ENCODE measurements at regions not wholly inside any gene's neighbourhood (a gene's known extent, or its start where the extent isn't known, plus 50 kb on each side); places are given as distances from the start of the nearest gene placed in this dataset.

GRCh38 chr2:150561076-150561475 lies 73.6 kb upstream of the RND3 start:
- intact Hi-C loops (cut with micrococcal nuclease; ENCODE audit: unreplicated experiment): no loop called here
- no TSS peak for BruUV-seq (replicated peaks)
- TF ChIP-seq, protein P1, sequence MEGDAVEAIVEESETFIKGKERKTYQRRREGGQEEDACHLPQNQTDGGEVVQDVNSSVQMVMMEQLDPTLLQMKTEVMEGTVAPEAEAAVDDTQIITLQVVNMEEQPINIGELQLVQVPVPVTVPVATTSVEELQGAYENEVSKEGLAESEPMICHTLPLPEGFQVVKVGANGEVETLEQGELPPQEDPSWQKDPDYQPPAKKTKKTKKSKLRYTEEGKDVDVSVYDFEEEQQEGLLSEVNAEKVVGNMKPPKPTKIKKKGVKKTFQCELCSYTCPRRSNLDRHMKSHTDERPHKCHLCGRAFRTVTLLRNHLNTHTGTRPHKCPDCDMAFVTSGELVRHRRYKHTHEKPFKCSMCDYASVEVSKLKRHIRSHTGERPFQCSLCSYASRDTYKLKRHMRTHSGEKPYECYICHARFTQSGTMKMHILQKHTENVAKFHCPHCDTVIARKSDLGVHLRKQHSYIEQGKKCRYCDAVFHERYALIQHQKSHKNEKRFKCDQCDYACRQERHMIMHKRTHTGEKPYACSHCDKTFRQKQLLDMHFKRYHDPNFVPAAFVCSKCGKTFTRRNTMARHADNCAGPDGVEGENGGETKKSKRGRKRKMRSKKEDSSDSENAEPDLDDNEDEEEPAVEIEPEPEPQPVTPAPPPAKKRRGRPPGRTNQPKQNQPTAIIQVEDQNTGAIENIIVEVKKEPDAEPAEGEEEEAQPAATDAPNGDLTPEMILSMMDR (IDR thresholded peaks at IDR 0.05; ENCODE audit: insufficient read depth in 1 of 2, low read depth in 1 of 2, low read length in 1 of 2, severe bottlenecking in 1 of 2, unreplicated experiment in 1 of 2): no peak
- Mint-ChIP-seq H3K36me3 (ENCODE audit: insufficient read depth, unreplicated experiment) (no peaks in the 10 kb centered on the region), H3K4me1 (ENCODE audit: low read depth, unreplicated experiment) (no peaks in the 10 kb centered on the region), H3K4me3 (ENCODE audit: unreplicated experiment) (no peak overlapping the region), H3K27me3 (ENCODE audit: insufficient read depth, unreplicated experiment) (no peaks in the 10 kb centered on the region), H3K27ac (ENCODE audit: unreplicated experiment) (no peak overlapping the region), H3K9me3 (ENCODE audit: unreplicated experiment) (no peaks in the 10 kb centered on the region)
- CTCF ChIA-PET: no interaction called here
- no peak overlapping the region for H3K4me3 ChIP-seq (ENCODE audit: low read depth, low read length)
- POLR2A ChIA-PET: no interaction called here
- no peaks in the 10 kb centered on the region for H3K36me3 ChIP-seq (ENCODE audit: control insufficient read depth, insufficient read depth, low read length)
- no peaks in the 10 kb centered on the region for H3K27me3 ChIP-seq (replicated peaks; ENCODE audit: control insufficient read depth, insufficient read depth, low read length)
- no peaks in the 10 kb centered on the region for H3K9me3 ChIP-seq
- no peaks in the 10 kb centered on the region for H3K4me1 ChIP-seq
- DNase-seq: no peak

DNA sequence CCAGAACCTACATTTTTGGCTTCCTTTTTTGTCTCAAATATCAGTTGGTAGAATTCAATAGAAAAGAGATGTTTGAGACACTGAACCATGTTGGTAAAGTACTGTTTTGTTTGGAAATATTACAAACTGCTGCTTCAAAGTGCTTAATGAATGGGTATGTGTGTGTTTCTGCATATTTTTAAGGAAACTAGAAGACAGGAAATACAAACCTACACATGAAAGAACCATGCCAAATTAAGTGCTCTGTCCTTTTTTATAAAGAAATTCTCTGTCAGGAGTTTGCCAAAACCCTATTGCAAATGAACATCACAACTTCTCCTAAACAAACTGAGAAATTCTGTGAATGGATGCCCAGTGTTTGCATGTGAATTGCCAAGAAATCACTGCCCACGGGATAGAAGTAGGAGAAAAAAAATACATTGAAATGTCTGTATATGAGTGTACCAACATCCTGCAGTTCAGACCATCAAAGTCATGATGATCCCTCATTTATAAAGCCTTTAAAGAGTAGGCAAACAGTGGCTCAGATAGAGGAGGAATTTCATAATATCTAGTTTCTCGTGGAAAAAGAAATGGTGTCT lies 69.6 kb upstream of the RND3 start:
- BruUV-seq (replicated peaks): no TSS peak
- Histone ChIP-seq H3K4me1 (peaks cover 5% of the 10 kb centered on the region; the same call in 1 of the 2 replicates), H3K36me3 (ENCODE audit: control insufficient read depth, insufficient read depth, low read length) (no peaks in the 10 kb centered on the region), H3K4me3 (ENCODE audit: low read depth, low read length) (no peak overlapping the region), H3K9me3 (no peaks in the 10 kb centered on the region), H3K27me3 (replicated peaks; ENCODE audit: control insufficient read depth, insufficient read depth, low read length) (no peaks in the 10 kb centered on the region)
- no peak for DNase-seq
- POLR2A ChIA-PET: no interaction called here
- Mint-ChIP-seq H3K9me3 (ENCODE audit: unreplicated experiment) (no peaks in the 10 kb centered on the region), H3K4me1 (ENCODE audit: low read depth, unreplicated experiment) (peaks cover 5% of the 10 kb centered on the region), H3K4me3 (ENCODE audit: unreplicated experiment) (no peak overlapping the region), H3K36me3 (ENCODE audit: insufficient read depth, unreplicated experiment) (no peaks in the 10 kb centered on the region), H3K27ac (ENCODE audit: unreplicated experiment) (no peak overlapping the region), H3K27me3 (ENCODE audit: insufficient read depth, unreplicated experiment) (no peaks in the 10 kb centered on the region)
- CTCF ChIA-PET: interaction anchor here (0.6 kb wide), 1 partner anchor 732 kb away, joined by 4 read pairs; no protein-coding TSS in a partner anchor
- TF ChIP-seq, protein P1 (IDR thresholded peaks at IDR 0.05; ENCODE audit: insufficient read depth in 1 of 2, low read depth in 1 of 2, low read length in 1 of 2, severe bottlenecking in 1 of 2, unreplicated experiment in 1 of 2): no peak
- intact Hi-C loops (cut with micrococcal nuclease; ENCODE audit: unreplicated experiment): no loop called here

GRCh38 chr2:150555611-150556356 lies 68.3 kb upstream of the RND3 start:
- H3K4me1 Mint-ChIP-seq (ENCODE audit: low read depth, unreplicated experiment): peaks cover 5% of the 10 kb centered on the region
- ChIA-PET CTCF (no interaction called here), POLR2A (no interaction called here)
- DNase-seq: no peak
- H3K4me3 Mint-ChIP-seq (ENCODE audit: unreplicated experiment): no peak overlapping the region
- H3K36me3 Mint-ChIP-seq (ENCODE audit: insufficient read depth, unreplicated experiment): no peaks in the 10 kb centered on the region
- Histone ChIP-seq H3K9me3 (no peaks in the 10 kb centered on the region), H3K27me3 (replicated peaks; ENCODE audit: control insufficient read depth, insufficient read depth, low read length) (no peaks in the 10 kb centered on the region), H3K36me3 (ENCODE audit: control insufficient read depth, insufficient read depth, low read length) (no peaks in the 10 kb centered on the region), H3K4me3 (ENCODE audit: low read depth, low read length) (no peak overlapping the region), H3K4me1 (peaks cover 5% of the 10 kb centered on the region; the same call in 1 of the 2 replicates)
- no TSS peak for BruUV-seq (replicated peaks)
- H3K27ac Mint-ChIP-seq (ENCODE audit: unreplicated experiment): peak overlapping the region; percentile 9
- intact Hi-C loops (cut with micrococcal nuclease; ENCODE audit: unreplicated experiment): no loop called here
- no peaks in the 10 kb centered on the region for H3K9me3 Mint-ChIP-seq (ENCODE audit: unreplicated experiment)
- TF ChIP-seq, protein P1 (IDR thresholded peaks at IDR 0.05; ENCODE audit: insufficient read depth in 1 of 2, low read depth in 1 of 2, low read length in 1 of 2, severe bottlenecking in 1 of 2, unreplicated experiment in 1 of 2): no peak
- no peaks in the 10 kb centered on the region for H3K27me3 Mint-ChIP-seq (ENCODE audit: insufficient read depth, unreplicated experiment)
